Epithelial cell of prostate (primary cell): ENCODE measurements at regions not wholly inside any gene's neighbourhood (a gene's known extent, or its start where the extent isn't known, plus 50 kb on each side); places are given as distances from the start of the nearest gene placed in this dataset.
A peak's percentile ranks its signal among the peaks of the same experiment; 100 is the strongest.
"Not testable (repeated sequence)": the region's sequence is repeated elsewhere in the genome, so short reads cannot be mapped to it uniquely, and the experiment has no call there.

Experiments used
- DNase-seq: peaks from one replicate; pipeline ENCODE4 v3.0.0-alpha.2; 2011; ENCODE audit warnings: low read depth, low spot score
- H3K27ac ChIP-seq: fragments of 450-650 bp; 2 replicates; pipeline ENCODE4 v1.5.1; 2017; ENCODE audit warnings: mild to moderate bottlenecking

DNA sequence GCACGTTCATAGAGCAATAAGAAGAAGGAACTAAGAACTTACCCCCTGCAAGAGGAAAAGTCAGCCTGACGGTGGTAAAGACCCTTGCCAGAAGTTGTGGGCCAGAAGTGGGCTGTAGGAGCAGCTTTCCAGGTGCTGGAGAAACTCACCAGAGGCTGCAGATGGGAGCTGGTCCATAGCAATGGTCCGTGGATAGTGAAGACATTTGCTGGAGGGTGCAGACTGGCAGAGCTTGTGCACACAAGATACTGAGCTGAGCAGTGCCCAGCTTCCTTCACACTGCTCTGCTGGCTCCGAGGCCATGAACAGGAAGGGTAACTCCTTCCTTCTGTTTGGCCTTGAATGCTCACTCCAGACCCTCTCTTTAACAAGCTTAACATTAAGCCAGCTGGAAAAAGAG, 149.8 kb upstream of the BNIP2 start:
- no peak overlapping the region for H3K27ac ChIP-seq
- no peak for DNase-seq

DNA sequence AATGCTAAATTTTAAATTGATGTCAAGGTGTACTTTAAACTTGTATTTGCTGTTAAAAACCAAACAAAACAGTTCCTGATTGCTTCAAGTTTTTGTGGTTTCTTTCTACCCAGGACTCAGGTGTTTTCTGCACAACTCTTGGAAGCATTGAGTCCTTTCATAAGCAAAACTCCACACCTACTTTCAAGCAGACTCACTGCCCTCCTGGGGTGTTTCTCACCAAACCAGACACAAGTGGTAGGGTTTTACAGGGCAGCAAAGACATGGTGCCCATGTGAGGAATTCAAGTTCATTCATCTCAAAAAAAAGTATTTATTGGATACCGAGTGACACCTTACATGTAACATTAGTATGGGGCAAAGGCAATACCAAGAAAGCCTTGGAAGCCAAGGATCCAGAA, 146.7 kb upstream of the BNIP2 start:
- no peak for DNase-seq
- no peak overlapping the region for H3K27ac ChIP-seq

DNA sequence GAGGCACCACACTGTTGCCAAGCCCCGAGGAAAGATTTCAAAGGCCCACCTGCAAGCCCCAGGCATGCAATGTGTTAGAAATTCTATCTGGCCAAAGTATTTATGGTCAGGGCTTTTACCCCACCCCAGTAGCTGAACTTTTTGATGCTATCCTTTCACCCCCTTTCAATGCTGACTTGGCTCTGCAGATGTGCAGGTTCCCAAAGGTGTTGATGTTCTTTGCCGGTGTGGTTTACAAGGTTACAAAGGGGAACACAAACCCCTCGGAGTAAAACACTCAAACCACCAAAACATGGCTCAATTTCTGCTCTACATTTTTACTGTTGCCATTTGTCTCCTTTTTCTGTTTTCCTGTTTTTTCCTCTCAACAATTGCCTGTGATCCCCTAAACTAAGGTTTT, 145.4 kb upstream of the BNIP2 start:
- no peak overlapping the region for H3K27ac ChIP-seq

DNA sequence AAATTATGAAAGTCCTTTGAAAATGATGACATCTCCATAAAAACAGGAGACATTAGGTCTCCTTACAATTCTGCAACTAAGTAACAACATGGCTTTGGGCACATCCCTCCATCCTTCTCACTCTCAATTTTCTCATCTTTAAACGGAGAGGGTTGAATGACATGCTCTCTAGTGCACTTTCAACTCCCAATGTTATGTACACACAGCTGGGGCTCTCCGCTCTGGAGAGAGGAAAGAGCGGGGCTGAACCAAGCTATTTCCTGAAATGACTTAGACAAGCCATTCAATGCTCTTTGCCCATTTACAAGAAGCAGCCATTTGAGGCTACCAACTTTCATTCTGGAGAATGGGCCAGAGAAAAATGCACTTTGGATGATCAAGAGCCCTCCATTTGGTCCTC, 144.2 kb upstream of the BNIP2 start:
- DNase-seq = no peak
- H3K27ac ChIP-seq = no peak overlapping the region

More for the DNA sequence above, 145.4 kb upstream of the BNIP2 start:
- DNase-seq = no peak

DNA sequence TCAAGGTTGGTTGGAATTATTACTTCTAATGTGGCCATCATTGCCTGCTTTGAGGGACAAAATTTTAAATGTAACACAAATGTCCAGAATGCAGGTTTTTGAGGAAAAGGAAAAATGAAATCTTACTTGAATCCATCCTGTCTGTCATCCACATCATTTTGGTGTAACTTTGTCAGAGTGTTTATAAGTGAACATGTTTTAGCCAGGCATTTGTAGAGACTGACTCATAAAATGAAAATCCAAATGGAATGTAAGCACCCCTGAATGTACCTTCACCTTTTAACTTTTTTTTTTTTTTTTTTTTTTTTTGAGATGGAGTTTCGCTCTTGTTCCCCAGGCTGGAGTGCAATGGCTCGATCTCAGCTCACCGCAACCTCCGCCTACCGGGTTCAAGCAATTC, 141.8 kb upstream of the BNIP2 start:
- H3K27ac ChIP-seq = no peak overlapping the region
- peak; percentile 3 for DNase-seq

DNA sequence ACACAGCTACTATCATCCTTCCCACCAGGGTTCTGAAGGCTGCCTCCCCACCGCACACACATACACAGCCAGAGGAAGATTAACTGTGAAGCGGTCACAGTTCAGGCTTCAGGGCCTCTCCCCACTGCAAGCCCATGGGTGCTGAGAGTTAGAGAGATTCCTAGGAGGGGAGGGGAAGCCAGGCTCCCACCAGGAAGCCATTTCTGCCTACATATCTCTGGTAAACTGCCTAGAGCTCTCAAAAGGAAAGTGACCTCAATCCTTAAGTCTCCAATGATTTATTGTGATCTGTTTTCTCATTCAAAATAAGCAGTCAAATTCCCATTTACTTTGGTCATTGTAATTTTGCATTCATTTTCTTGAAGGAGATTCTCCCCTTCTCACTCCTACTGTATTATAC, 141.0 kb upstream of the BNIP2 start:
- no peak overlapping the region for H3K27ac ChIP-seq
- DNase-seq = no peak

DNA sequence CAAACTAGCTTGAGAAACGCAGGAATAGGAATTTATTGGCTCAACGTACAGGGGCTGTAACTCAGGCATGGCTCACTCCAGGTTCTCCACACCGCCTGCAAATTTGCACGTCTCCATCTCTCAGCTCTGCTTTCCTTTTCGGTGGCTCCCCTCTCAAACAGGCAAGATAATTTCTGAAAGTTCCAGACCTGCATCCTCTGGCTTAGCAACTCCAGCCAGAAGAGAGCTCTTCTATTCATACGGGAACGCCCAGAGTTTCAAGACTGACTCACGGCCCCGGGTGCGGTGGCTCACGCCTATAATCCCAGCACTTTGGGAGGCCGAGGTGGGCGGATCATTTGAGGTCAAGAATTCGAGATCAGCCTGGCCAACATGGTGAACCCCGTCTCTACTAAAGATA, 139.7 kb upstream of the BNIP2 start:
- no peak for DNase-seq
- H3K27ac ChIP-seq = peak overlapping the region; percentile 24

DNA sequence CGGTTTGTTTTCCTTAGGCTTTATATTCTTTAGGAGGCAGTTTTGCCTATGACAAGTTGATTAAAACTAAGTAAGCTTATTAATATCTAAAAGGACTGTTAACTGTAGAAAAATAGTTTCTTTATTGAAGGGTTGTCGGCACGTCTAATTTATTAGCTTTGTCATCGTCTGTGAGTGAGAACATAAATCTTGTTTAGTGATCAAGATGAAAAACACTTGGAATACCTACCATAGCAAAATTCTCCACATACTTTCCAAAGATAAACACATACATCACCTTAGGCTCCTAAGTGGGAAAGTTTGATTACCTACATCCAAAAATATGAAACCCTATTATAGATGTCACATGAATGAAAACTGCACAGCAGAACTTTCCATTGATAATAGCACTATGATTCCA, 139.1 kb upstream of the BNIP2 start:
- DNase-seq = no peak
- peak overlapping the region; percentile 24 for H3K27ac ChIP-seq

DNA sequence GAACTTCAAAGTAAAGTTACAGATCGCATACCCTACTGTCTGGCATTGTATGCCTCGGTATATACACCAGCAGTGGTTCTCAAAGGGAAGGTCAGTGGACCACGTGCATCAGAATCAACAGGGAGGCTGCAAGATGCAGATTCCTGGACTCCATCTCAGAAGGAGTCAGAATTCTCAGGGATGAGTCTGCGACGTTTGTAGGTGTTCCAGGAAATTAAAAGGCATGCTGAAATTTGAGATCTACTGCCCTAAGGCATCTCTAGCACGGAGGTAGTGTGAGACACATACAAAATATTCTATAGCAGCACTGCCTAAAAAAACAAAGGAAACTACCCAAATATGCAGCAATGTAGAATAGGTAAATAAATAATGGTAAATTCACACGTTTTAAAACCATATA, 136.8 kb upstream of the BNIP2 start:
- H3K27ac ChIP-seq = no peak overlapping the region
- peak; percentile 40 for DNase-seq

DNA sequence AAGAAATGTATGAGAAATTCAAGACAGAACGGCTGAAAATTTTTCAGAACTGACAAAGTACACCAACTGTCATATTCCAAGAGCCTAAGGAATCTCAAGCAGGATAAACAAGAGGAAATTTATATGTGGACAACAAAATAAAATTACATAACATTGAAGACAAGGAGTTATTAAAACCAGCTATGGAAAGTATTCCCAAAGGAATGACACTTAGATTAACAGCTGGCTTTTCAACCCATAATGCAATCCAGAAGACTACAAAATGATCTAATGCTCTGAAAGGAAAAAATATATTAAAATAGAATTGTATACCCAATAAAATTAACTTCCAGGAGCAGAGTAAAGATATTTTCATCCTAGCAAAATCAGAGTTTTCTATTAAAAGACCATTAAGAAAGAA, 132.2 kb upstream of the BNIP2 start:
- H3K27ac ChIP-seq = no peak overlapping the region
- DNase-seq = no peak

DNA sequence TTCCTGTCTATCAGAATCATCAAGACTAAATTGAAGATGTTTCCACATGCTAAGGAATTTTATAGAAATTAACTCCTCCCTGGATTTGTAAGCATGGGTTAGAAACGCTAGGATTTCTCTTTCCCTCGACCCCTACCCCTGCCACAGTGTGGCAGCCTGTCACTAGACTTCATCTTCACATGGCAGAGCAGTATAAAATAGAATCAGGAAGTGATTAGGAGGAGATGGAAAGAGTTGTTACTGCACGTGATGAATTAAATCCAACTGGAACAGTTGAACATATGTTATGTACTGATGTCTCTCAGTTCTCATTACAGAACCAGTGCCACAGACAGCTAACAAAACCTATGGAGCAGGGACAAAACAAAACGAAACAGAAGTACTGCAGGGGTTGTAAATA, 130.0 kb upstream of the BNIP2 start:
- no peak for DNase-seq
- H3K27ac ChIP-seq = no peak overlapping the region

DNA sequence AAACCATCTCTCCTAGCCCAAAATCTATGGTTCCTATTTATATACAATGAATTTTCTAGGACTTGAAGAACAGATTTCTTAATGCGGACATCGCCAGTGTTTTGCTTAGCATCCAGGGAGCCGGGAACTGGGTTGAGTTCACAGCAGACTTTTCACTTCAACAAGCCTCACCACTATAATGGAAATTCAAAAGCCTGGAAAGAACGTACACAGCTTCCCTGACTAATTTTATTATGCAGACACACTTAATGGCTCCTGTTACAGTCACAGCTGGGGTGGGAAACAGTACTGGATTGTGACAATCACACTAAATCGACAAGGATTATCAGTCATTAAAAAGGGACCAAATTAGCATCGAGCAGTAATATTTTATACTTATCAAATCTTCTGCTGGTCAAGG, 129.2 kb upstream of the BNIP2 start:
- no peak overlapping the region for H3K27ac ChIP-seq
- no peak for DNase-seq

DNA sequence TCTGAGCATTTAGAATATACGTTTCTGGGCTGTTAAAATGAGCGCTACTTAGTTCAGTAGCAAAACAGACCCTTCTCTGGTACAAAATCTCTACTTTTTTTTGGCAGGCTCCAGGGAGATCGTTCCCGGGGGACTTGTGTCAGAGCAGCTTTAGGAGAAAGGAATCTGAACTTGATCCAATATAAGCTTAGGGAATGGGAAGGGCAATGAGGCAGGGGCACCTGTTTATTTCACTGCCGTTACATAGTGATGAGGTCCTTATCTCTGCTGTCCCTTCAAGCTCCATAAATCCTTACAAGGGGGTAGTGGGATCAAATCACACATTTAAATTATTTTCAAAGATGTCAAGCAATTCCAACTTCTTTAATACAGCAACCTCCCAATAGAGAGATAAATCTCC, 128.7 kb upstream of the BNIP2 start:
- no peak overlapping the region for H3K27ac ChIP-seq
- DNase-seq = no peak

DNA sequence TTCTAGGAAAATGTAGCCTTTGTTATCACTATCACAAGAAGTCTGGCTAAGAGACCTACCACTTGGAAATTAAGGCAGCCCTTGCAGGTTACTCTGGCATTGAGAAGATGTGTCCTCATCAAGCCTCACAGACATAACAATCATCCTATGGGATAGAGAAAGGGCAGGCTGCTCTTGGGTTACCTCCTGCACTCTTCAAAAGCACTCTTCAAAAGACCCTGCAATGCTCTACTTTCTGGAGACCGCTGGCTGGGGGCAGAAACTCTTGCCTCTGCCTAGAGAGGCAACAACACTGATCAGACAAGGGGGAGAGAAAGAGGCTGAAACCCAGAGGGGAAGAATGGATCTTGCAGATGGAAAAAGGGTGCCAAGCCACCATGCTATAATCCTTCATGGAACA, 127.9 kb upstream of the BNIP2 start:
- DNase-seq = no peak
- H3K27ac ChIP-seq = no peak overlapping the region

DNA sequence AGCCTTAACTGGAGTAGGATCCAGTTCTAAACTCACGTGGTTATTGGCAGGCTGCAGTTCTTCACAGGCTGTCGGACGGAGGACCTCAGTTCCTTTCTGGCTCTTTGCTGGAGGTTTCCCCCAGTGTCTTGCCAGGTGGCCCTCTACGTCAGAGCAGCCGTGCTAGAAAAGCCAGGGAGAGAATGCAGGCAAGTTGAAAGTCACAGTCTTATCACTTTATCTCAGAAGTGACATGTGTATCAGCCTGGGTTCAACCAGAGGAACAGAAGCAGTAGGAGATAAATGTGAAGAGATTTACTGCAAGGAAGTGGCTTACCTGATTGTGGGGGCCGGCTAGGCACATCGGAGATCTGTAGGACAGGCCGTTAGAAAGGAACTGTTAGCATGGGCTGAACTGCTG, 125.3 kb upstream of the BNIP2 start:
- no peak overlapping the region for H3K27ac ChIP-seq
- DNase-seq = no peak

DNA sequence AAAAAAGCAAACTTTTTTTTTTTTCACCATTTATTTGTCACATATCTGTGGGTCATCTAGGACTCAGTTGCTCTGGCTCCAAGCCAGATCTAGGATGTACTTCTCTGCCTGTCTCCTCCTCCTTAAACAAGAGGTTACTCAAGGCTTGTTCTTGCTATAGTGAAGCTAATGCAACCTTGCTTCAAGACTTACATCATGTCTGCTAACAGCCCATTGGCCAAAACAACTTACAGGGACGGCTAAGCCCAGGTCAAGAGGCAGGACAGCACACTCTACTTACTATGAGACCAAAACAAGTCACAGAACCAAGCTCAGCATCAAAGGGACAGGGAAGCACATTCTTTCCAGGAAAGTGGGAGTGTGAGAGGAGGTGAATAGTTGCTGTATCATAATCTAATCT, 123.8 kb upstream of the BNIP2 start:
- no peak for DNase-seq
- H3K27ac ChIP-seq = no peak overlapping the region

DNA sequence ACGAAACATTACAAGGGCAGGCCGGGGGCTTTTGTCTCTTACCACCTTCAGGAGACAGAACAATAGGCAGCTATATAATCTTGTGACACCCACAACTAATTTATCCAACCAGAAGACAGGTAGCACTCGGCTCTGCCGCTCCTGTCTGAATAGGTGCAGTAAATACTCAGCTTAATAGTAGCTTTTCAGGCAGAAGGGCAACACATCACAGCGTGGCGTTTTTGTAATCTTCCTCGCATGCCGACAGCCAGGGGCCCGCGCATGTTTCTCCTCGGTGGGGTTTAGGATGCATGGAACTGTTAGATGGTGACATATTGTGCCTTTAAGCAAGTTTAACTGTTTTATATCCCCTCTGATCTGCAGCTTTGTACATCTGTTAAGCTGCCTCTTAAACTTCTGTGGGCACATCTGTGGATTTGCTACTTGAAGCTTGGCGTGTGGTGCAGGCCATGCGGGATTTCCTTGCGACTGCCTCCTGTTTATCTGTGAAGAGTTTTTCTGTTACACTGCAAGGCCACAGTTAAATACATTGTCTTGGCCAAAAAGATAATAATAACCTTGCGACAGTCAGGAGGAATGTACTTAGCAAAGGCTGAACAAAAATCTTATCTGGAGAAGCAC, 123.2 kb upstream of the BNIP2 start:
- H3K27ac ChIP-seq = no peak overlapping the region
- no peak for DNase-seq

DNA sequence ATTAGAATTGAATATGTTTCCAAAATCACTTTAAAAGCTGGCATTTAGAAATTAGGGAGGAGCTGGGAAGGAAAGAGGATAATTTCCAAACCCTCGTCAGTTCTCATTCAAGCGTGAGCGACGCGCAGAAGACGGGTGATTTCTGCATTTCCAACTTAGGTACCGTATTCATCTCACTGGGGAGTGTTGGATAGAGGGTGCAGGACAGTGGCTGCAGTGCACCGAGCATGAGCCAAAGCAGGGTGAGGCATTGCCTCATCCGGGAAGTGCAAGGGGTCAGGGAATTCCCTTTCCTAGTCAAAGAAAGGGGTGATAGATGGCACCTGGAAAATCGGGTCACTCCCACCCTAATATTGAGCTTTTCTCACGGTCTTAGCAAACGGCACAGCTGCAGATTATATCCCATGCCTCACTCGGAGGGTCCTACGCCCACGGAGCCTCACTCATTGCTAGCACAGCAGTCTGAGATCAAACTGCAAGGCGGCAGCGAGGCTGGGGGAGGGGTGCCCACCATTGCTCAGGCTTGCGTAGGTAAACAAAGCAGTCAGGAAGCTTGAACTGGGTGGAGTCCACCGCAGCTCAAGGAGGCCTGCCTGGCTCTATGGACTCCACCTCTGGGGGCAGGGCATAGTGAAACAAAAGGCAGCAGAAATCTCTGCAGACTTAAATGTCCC, 114.3 kb upstream of the BNIP2 start:
- DNase-seq = peak; percentile 22
- H3K27ac ChIP-seq = not testable (repeated sequence)

DNA sequence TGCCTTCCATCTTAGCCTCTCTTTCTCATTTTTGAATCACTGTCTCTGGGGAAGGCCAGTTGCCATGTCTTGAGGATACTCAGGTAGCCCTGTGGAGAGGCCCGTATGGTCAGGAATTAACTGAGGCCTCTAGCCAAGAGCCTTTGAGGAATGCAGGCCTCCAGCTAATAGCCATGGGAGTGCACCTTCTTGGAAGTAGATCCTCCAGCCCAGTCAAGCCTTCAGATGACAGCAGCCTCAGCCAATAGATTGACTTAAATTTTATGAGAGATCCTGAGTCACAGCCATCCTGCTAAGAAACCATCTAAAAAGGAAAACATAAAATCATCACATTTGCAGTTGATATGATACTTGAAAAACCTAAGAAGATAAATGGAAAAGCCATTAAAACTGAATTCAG, 112.5 kb upstream of the BNIP2 start:
- peak; percentile 16 for DNase-seq
- H3K27ac ChIP-seq = no peak overlapping the region

DNA sequence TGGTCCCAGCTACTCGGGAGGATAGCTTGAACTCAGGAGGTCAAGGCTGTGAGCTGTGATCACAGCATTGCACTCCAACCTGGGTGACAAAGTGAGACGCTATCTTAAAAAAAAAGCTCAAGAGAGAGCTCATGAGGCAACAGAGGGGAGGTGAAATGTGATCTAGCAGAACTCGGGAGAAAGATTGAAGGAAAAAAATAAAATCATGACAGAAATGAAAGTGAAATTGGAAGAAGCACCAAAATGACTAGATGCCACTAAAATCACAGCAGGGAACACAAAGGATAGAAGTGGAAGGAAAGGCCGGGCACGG, 109.4 kb upstream of the BNIP2 start:
- no peak overlapping the region for H3K27ac ChIP-seq
- DNase-seq = no peak

DNA sequence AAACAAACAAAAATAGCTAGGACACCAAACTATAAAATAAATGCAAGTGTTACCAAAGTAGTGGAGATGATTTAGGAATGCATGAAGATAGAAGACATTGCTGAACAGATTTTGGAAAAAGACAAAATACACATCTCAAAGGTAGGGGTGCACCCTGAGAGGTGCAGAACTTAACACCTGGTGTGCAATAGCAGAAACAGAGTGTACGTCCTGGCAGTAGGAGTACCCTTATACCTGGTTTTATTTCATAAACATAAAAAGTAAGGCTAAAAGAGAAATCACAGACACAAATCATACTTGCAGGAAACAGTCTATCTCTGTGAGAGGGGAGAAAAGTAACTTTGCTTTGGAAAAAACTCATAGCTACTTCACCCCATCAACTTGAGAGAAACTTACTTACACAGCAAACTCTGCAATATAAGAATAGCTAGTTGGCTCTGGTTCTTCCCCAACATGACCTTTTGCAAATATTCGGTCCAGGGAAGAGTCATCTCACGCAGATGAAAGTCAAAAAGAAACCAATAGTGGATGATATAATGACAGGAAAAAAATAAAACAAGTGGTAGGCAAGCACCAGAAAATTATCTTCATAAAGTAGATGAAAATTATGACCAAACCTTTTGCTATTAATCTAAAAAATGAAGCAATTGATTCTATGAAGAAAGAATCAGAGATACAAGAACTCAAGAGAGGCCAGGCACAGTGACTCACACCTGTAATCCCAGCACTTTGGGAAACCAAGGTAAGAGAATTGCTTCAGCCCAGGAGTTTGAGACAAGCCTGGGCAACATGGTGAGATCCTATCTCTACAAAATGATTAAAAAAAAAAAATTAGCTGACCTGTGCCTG, 108.9 kb upstream of the BNIP2 start:
- no peak overlapping the region for H3K27ac ChIP-seq
- DNase-seq = no peak
